Suppressor macrophage treated with lipopolysaccharide for 1 hour (primary cell): ENCODE measurements at regions not wholly inside any gene's neighbourhood (a gene's known extent, or its start where the extent isn't known, plus 50 kb on each side); places are given as distances from the start of the nearest gene placed in this dataset.
"Not testable (repeated sequence)": the region's sequence is repeated elsewhere in the genome, so short reads cannot be mapped to it uniquely, and the experiment has no call there.

Source experiments
- DNase-seq, 3 donors: peaks; one replicate each; pipeline ENCODE4 v3.0.0-alpha.2; 2020 to 2022

DNA sequence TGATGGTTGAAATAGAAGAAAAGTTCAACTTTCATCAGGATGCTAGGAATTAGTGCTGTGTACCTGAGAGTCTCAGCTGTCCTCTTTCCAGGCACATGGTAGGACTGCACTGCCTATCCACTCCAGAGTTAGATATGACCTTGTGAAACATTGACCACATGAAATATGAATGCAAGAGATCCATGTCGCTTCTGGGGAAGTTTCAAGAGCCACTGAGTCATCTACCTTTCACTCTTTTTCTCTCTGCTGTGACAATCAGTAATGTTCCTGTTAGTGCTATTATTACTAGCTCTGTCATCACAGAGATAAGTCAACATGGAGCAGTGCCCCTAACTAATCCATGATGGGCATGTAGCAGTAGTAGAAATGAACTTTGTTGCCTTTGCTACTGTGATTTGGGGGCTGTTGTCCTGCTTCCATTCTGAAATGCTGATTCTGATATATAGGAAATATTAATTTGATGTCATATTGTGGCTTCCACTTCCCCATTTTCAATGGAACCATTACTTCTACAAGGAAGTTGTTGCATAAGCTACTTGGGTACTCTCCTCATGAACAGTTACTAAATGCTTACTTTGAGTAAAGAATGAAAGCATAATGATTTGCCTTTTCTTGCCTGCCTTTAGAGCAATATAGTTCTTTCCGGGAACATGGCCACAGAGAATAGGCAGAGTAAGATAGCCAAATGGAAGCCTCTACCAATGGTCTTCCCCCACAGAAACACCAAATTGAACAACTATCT, 192.8 kb upstream of the ZNF521 start:
- peak; percentile 58 to 79 (median 75) for DNase-seq

DNA sequence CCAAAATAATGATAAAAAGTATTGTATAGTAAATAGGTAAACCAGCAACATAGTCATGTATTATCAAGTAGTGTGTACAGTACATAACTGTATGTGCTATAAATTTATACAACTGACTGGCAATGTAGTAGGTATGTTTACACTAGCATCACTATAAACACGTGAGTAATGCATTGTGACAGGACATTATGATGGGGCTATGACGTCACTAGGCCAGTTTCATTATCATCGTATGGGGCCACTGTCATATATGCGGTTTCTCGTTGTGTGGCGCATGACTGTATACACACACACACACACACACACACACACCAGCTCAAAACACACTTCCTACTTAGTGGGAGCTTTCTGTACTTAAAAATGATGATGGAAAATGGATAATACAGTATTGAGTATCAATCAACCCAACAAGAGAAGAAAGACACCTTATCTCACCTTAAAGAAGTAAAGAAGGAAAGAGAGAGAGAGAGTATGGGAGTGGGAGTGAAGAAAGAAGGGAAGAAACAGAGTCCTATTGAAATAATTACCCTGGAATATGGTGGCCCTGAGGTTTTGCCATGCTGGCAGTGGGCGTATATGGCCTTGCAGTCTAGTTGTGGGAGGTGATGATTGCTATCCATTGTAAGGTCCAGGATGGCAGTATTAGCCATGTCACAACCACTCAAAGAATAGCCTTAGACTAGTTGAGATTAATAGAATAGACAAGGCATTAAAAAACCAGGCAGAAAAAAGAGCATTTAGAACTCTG, 186.4 kb upstream of the ZNF521 start:
- no peak for DNase-seq

- no peak for DNase-seq
Observed at GRCh38 chr18:25535495-25535894, 183.5 kb upstream of the ZNF521 start.

GRCh38 chr18:25534401-25534800, 182.4 kb upstream of the ZNF521 start:
- no peak for DNase-seq

GRCh38 chr18:25533218-25533617, 181.3 kb upstream of the ZNF521 start:
- DNase-seq, result no peak

DNA sequence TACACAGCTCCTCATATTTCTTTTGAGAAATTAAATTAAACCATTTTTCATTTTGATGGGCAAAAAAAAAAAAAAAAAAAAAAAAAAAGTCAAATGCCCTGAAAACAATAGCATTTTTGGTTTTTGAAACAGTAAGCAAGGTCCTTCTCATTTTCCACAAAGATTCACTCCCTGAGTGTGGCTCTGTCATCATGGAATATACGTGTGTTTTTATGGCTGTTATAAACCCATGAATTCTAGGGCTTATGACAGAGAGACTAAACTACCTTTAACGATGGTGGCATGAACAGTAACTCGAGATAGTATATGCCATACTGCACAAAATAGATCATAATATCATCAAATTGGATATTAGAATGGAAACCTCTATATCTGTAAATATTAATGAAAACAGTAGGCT, 179.2 kb upstream of the ZNF521 start:
- DNase-seq, result no peak

GRCh38 chr18:25525789-25526188, 173.8 kb upstream of the ZNF521 start:
- not testable (repeated sequence) for DNase-seq

- DNase-seq, result peak; percentile 21 to 40 (median 31)
Observed at GRCh38 chr18:25518716-25519053, 166.7 kb upstream of the ZNF521 start.

DNA sequence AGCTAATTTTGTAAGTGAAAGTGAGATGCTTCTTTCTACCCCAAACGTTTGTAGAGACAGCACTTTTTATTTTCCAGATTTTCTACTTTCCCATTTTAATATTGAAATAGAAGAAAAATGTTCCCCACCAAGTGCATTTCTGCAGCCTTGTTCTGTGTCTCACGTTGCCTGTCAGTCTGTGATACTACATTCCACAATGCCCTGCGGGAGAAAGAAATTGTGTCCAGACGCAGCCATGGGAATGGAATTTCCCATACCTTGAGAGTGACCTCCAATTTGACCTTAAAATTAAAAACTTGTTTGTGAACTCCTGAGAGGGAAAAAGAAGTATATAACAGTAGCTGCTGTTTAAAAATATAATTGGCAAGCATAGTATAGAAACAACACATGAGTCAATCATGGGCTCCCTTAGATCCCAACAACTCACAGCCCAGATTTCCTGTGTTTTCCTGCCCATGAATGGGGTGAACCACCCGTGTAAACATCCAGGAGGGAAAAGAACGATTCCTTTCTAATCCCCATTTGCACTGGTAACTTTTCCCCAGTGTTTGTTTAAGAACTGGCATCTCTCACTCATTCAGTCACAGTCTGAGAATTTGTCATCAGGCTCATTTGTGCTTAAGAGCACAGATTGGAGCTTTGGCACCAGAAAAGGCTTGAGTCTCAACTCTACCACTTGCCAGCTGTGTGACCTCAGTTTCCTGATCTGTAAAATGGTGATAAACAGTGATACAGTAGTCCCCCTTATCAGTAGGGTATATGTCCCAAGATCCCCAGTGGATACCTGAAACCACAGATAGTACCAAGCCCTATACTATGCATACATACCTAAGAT, 166.1 kb upstream of the ZNF521 start:
- DNase-seq, result no peak

GRCh38 chr18:25516747-25517498, 165.0 kb upstream of the ZNF521 start:
- no peak for DNase-seq

- DNase-seq, result no peak
Observed at GRCh38 chr18:25516121-25516520, 164.2 kb upstream of the ZNF521 start.

DNA sequence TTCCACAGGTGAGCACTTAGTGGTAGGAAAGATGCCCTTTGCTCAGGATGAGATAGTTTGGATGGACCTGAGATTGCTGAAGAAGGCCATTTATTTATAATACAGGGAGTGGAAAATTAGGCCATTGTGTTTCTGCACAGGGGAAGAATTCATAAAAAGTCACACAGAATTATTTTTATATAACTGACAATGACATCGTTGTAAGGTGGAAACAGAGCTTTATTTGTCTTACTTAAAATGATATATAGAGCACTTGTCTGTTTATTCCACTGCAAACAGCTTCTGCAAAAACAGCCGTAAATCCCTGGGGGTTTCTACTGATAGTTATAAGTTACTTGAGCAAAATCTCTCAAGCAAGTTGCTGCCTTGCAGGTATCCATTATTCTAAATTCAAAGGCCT, 158.1 kb upstream of the ZNF521 start:
- DNase-seq, result no peak

GRCh38 chr18:25503567-25504081, 151.7 kb upstream of the ZNF521 start:
- DNase-seq, result peak; percentile 47 to 57 (median 53)

DNA sequence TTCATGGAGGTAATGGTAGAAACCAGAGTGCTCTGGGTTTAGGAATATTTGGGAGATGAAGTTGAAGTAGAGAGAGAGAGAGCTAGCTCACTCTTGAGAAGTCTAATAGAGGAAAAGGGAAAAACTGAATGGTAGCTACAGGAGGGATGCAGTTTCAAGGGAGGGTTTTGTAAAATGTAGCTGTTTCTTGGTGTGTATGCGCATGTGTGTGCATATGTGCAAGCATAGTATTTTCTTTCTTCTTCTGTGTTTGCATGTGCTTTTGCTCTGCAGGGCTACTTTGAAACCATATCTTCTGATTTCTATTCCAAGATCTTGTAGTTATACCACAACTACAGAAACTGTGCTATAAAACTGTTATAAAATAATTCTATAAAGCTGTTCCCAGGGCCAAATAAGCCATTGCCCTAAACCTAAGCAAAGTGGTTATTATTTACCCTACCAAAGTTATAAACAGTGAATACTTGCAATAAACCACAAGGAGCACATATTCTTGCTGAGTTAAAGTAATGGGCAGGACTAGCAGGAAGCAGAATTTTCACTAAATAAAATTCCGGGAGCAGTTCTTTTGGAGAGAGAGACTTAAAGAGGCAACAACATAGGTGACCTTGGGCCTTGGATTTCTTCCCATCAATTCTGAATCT, 145.3 kb upstream of the ZNF521 start:
- no peak for DNase-seq

- no peak for DNase-seq
Observed at GRCh38 chr18:25496544-25496943, 144.6 kb upstream of the ZNF521 start.

DNA sequence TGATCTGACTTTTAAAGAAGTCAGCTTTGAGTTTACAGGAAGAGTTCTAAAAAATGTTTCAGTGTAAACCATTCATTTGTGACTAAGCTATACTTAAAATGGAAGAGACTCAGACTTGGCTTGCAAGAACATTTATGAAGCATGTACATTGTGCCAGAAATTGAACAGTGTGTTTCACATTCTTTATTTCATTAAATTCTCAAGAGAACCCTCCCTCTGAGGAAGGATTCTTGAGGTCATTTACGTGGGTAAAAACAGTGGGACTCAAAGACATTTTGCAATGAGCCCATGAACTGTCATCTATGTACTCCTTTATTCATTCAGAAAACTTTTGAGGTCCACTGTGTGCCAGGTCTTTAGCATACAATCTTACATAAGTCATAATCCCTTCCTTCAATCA, 143.6 kb upstream of the ZNF521 start:
- no peak for DNase-seq

- no peak for DNase-seq
Observed at GRCh38 chr18:25494888-25495287, 142.9 kb upstream of the ZNF521 start.

DNA sequence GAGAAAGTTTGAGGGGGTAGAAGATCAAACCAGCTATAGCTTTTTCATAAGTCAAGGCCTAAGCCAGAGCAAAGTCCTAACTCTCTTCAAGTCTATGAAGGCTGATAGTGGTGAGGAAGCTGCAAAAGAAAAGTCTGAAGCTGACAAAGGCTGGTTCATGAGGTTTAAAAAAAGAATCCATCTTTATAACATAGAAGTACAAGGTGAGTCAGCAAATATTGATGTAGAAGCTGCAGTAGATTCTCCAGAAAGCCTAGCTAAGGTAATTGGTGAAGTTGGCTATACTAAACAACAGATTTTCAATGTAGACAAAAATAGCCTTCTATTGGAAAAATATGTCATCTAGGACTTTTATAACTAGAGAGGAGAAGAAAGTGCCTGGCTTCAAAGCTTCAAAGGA, 141.4 kb upstream of the ZNF521 start:
- no peak for DNase-seq

DNA sequence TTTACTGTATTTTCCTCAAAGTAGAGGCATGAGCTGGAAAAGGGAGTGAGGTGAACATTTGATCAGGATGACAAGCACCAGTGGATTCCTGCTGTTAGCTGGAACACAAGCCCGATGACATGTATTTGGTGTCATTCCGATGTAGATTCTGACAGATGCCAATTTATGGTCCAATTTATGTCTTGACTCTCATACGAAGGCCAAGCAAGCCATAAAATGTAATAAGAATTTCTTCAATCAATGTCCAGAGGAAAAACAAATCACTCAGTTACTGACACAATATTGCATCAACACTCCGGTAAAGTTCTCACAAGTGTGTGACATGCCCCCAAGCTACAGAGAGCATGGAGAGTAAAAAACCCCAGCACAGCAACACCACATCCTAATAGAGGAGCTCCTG, 138.3 kb upstream of the ZNF521 start:
- DNase-seq, result no peak

DNA sequence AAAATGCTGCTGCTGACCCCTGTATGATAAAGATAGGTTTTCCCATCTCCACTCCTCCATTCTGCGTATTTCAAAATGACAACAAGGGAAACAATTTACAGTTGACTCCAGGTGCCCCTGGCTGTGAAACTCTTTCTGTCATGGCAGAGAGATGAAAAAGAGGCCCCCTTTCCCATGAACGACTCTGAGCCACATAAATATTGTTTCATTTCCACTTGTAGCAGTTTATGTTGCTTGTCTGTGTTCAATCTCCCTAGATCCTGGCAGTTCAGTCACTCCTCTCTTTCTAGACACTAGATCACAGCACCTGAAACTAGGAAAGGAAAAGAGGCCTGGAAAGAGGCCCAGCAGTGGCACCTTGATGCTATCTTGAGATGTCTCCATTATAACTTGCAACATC, 121.0 kb upstream of the ZNF521 start:
- no peak for DNase-seq

GRCh38 chr18:25470756-25471524, 119.0 kb upstream of the ZNF521 start:
- DNase-seq, result not testable (repeated sequence)
